Breast epithelium (tissue), 3 donors: ENCODE measurements at regions not wholly inside any gene's neighbourhood (a gene's known extent, or its start where the extent isn't known, plus 50 kb on each side); places are given as distances from the start of the nearest gene placed in this dataset.

Experiments used
- POLR2A ChIP-seq: fragments of 450-650 bp; IDR thresholded peaks from one replicate; pipeline ENCODE4 v1.6.1; 2016; ENCODE audit warnings: antibody characterized with exemption, mild to moderate bottlenecking, moderate library complexity
- POLR2AphosphoS5 ChIP-seq, 3 donors: sonication (generic); formaldehyde crosslinking; IDR thresholded peaks; one replicate each; pipeline ENCODE4 v1.6.1; 2017; ENCODE audit warnings: antibody characterized with exemption in 3 of 3
- TF ChIP-seq, protein P1 (sequence below), 3 donors: fragments of 450-650 bp; IDR thresholded peaks; one replicate each; pipeline ENCODE4 v1.5.1; 2016 to 2017; ENCODE audit warnings: antibody characterized with exemption in 3 of 3, mild to moderate bottlenecking in 3 of 3, moderate library complexity in 3 of 3

DNA sequence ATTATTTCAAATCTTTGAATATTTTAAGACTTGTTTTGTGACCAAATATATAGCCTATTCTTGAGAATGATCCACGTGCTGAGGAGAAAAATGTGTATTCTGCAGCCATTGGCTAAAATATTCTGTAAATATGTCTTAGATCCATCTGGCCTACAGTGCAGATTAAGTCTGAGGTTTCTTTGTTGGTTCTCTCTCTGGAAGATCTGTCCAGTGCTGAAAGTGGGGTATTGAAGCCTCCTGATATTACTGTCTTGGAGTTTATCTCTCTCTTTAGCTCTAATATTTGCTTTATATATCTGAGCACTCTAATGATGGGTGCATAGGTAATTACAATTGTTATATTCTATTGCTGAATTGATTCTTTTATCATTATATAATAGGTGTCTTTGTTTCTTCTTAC lies 617.4 kb upstream of the LRFN5 start:
- TF ChIP-seq, protein P1, sequence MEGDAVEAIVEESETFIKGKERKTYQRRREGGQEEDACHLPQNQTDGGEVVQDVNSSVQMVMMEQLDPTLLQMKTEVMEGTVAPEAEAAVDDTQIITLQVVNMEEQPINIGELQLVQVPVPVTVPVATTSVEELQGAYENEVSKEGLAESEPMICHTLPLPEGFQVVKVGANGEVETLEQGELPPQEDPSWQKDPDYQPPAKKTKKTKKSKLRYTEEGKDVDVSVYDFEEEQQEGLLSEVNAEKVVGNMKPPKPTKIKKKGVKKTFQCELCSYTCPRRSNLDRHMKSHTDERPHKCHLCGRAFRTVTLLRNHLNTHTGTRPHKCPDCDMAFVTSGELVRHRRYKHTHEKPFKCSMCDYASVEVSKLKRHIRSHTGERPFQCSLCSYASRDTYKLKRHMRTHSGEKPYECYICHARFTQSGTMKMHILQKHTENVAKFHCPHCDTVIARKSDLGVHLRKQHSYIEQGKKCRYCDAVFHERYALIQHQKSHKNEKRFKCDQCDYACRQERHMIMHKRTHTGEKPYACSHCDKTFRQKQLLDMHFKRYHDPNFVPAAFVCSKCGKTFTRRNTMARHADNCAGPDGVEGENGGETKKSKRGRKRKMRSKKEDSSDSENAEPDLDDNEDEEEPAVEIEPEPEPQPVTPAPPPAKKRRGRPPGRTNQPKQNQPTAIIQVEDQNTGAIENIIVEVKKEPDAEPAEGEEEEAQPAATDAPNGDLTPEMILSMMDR (IDR thresholded peaks at IDR 0.05): no peak
- TF ChIP-seq POLR2AphosphoS5 (IDR thresholded peaks at IDR 0.05): no peak
- no peak for TF ChIP-seq POLR2A
